A549 (cell line): ENCODE measurements at regions not wholly inside any gene's neighbourhood (a gene's known extent, or its start where the extent isn't known, plus 50 kb on each side); places are given as distances from the start of the nearest gene placed in this dataset.

Source experiments
- CEBPB ChIP-seq, 2 experiments: fragments of >200 bp in 1 of 2; sonication (Bioruptor Twin) in 1 of 2; formaldehyde crosslinking in 1 of 2; IDR thresholded peaks; 2 replicates each; pipeline ENCODE4 v1.6.1; 2012 to 2016
- CHD2 ChIP-seq: fragments of 150-350 bp; IDR thresholded peaks from 2 replicates; pipeline ENCODE4 v1.6.1; 2014; ENCODE audit warnings: low read length; ENCODE audit not compliant: partially characterized antibody
- CTCF ChIP-seq: fragments of >200 bp; sonication (Bioruptor Twin); formaldehyde crosslinking; IDR thresholded peaks from 3 replicates; pipeline ENCODE4 v1.5.1; 2016
- EP300 ChIP-seq, 2 experiments: fragments of >200 bp; sonication (Bioruptor Twin); formaldehyde crosslinking; IDR thresholded peaks; 2 replicates in 1 of 2; 3 replicates in 1 of 2; pipeline ENCODE4 v1.6.1; 2016 to 2017
- KDM5A ChIP-seq: fragments of 200-600 bp; sonication (generic); IDR thresholded peaks from 2 replicates; pipeline ENCODE4 v1.6.1; 2016; ENCODE audit warnings: antibody characterized with exemption, mild to moderate bottlenecking
- POLR2AphosphoS2 ChIP-seq: conservative IDR thresholded peaks from 2 replicates; pipeline ENCODE4 v1.6.1; 2012; ENCODE audit warnings: low read length, improper control_type of control experiment, inconsistent platforms

- no peak for TF ChIP-seq CTCF
- no peak for TF ChIP-seq KDM5A
- TF ChIP-seq POLR2AphosphoS2: no peak
- no peak for TF ChIP-seq EP300 (IDR thresholded peaks at IDR 0.05)
- TF ChIP-seq CHD2: no peak
- no peak for TF ChIP-seq CEBPB (IDR thresholded peaks at IDR 0.05)
These were observed 56.9 kb upstream of the NLGN1 start for GRCh38 chr3:173340626-173341025.
